ENCODE measurements at regions not wholly inside any gene's neighbourhood (a gene's known extent, or its start where the extent isn't known, plus 50 kb on each side); places are given as distances from the start of the nearest gene placed in this dataset.

- TF ChIP-seq, protein P1, sequence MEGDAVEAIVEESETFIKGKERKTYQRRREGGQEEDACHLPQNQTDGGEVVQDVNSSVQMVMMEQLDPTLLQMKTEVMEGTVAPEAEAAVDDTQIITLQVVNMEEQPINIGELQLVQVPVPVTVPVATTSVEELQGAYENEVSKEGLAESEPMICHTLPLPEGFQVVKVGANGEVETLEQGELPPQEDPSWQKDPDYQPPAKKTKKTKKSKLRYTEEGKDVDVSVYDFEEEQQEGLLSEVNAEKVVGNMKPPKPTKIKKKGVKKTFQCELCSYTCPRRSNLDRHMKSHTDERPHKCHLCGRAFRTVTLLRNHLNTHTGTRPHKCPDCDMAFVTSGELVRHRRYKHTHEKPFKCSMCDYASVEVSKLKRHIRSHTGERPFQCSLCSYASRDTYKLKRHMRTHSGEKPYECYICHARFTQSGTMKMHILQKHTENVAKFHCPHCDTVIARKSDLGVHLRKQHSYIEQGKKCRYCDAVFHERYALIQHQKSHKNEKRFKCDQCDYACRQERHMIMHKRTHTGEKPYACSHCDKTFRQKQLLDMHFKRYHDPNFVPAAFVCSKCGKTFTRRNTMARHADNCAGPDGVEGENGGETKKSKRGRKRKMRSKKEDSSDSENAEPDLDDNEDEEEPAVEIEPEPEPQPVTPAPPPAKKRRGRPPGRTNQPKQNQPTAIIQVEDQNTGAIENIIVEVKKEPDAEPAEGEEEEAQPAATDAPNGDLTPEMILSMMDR (IDR thresholded peaks at IDR 0.05): no peak
- H3K36me3 ChIP-seq (ENCODE audit: control insufficient read depth, insufficient read depth, low read length): no peaks in the 10 kb centered on the region
- Mint-ChIP-seq H3K4me3 (no peak overlapping the region), H3K36me3 (no peaks in the 10 kb centered on the region), H3K27ac (no peak overlapping the region), H3K9me3 (no peaks in the 10 kb centered on the region), H3K27me3 (ENCODE audit: low read depth in 2 of 2) (peaks cover 0 to 9% of the 10 kb centered on the region in 2 donors), H3K4me1 (no peaks in the 10 kb centered on the region)
- H3K9me3 ChIP-seq (ENCODE audit: control insufficient read depth, insufficient read depth, low read length): no peaks in the 10 kb centered on the region
- intact Hi-C loops (cut with micrococcal nuclease): no loop called here
- no peaks in the 10 kb centered on the region for H3K27me3 ChIP-seq (ENCODE audit: control insufficient read depth, insufficient read depth, low read length)
- H3K27ac ChIP-seq (ENCODE audit: low read length): no peak overlapping the region
- ATAC-seq (no peak), DNase-seq (no peak)
- 86% methylated on average over 3 of the region's 5 CpGs for WGBS (ENCODE audit: insufficient coverage)
- H3K4me3 ChIP-seq (ENCODE audit: low read length): no peak overlapping the region
- H3K4me1 ChIP-seq (ENCODE audit: control insufficient read depth, insufficient read depth, low read length): no peaks in the 10 kb centered on the region
Observed at GRCh38 chr4:10738826-10739489, 54.4 kb upstream of the CLNK start.

DNA sequence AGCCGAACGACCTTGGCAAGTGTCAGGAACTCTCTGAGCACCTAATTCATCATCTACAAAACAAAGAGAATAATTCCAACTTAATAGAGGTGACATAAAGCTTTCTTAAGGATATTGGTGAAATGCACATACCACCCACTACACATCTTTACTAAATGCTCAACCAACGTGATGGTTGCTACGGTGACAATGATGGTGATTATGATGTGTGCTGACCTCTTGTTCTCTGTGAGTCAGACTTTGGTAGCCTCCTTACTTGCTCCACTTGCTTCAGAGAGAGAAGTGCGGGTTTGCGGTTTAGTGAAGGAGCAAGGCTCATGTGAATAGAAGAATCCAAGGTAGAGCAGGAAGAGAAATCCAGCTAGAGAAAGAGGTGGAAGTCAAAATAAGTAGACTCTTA lies 52.8 kb upstream of the CLNK start:
- Histone ChIP-seq H3K9me3 (ENCODE audit: control insufficient read depth, insufficient read depth, low read length) (no peaks in the 10 kb centered on the region), H3K27ac (ENCODE audit: low read length) (no peak overlapping the region), H3K4me3 (ENCODE audit: low read length) (no peak overlapping the region), H3K27me3 (ENCODE audit: control insufficient read depth, insufficient read depth, low read length) (no peaks in the 10 kb centered on the region), H3K4me1 (ENCODE audit: control insufficient read depth, insufficient read depth, low read length) (peaks cover 4% of the 10 kb centered on the region), H3K36me3 (ENCODE audit: control insufficient read depth, insufficient read depth, low read length) (no peaks in the 10 kb centered on the region)
- WGBS (ENCODE audit: insufficient coverage): 93% methylated on average over 6 of the region's 6 CpGs
- intact Hi-C loops (cut with micrococcal nuclease): no loop called here
- Mint-ChIP-seq H3K4me3 (no peak overlapping the region), H3K36me3 (no peaks in the 10 kb centered on the region), H3K27me3 (ENCODE audit: low read depth in 2 of 2) (peaks cover 0 to 9% of the 10 kb centered on the region in 2 donors), H3K27ac (no peak overlapping the region), H3K4me1 (peaks cover 13 to 15% of the 10 kb centered on the region in 2 donors), H3K9me3 (no peaks in the 10 kb centered on the region)
- ATAC-seq (no peak), DNase-seq (no peak)
- TF ChIP-seq, protein P1 (IDR thresholded peaks at IDR 0.05): no peak

GRCh38 chr4:10736895-10737294 lies 52.3 kb upstream of the CLNK start:
- peaks cover 4% of the 10 kb centered on the region for H3K4me1 ChIP-seq (ENCODE audit: control insufficient read depth, insufficient read depth, low read length)
- H3K27me3 ChIP-seq (ENCODE audit: control insufficient read depth, insufficient read depth, low read length): no peaks in the 10 kb centered on the region
- no peaks in the 10 kb centered on the region for H3K9me3 ChIP-seq (ENCODE audit: control insufficient read depth, insufficient read depth, low read length)
- H3K36me3 Mint-ChIP-seq: no peaks in the 10 kb centered on the region
- no peaks in the 10 kb centered on the region for H3K9me3 Mint-ChIP-seq
- H3K4me1 Mint-ChIP-seq: peaks cover 18 to 19% of the 10 kb centered on the region in 2 donors
- TF ChIP-seq, protein P1 (IDR thresholded peaks at IDR 0.05): no peak
- DNase-seq (no peak), ATAC-seq (no peak)
- no peak overlapping the region for H3K4me3 Mint-ChIP-seq
- H3K36me3 ChIP-seq (ENCODE audit: control insufficient read depth, insufficient read depth, low read length): no peaks in the 10 kb centered on the region
- intact Hi-C loops (cut with micrococcal nuclease): no loop called here
- H3K27me3 Mint-ChIP-seq (ENCODE audit: low read depth in 2 of 2): peaks cover 0 to 9% of the 10 kb centered on the region in 2 donors
- H3K4me3 ChIP-seq (ENCODE audit: low read length): no peak overlapping the region
- H3K27ac Mint-ChIP-seq: no peak overlapping the region
- 90% methylated on average over 2 of the region's 2 CpGs for WGBS (ENCODE audit: insufficient coverage)
- H3K27ac ChIP-seq (ENCODE audit: low read length): no peak overlapping the region

DNA sequence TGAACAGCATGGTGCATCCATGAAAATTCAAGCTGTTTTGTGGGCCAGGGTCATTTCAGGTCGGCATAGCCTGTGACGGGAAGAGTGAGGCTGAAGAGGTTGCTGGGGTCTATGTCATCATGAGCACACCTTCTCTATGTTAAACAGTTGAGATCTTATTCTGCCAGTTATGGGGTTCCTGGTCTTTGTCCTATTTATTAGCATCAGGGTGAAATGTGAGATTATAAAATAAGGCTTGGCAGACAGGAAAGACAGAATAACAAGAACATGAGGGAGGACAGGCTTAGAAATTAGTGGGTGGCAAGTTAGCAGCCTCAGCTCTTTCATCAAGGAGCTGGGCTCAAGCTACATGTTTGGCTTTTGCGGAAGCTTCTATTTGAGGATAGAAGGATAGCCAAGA lies 51.7 kb upstream of the CLNK start:
- Histone ChIP-seq H3K27me3 (ENCODE audit: control insufficient read depth, insufficient read depth, low read length) (no peaks in the 10 kb centered on the region), H3K36me3 (ENCODE audit: control insufficient read depth, insufficient read depth, low read length) (no peaks in the 10 kb centered on the region), H3K9me3 (ENCODE audit: control insufficient read depth, insufficient read depth, low read length) (no peaks in the 10 kb centered on the region), H3K4me3 (ENCODE audit: low read length) (no peak overlapping the region), H3K27ac (ENCODE audit: low read length) (no peak overlapping the region), H3K4me1 (ENCODE audit: control insufficient read depth, insufficient read depth, low read length) (peaks cover 4% of the 10 kb centered on the region)
- Mint-ChIP-seq H3K4me1 (peaks cover 23 to 26% of the 10 kb centered on the region in 2 donors), H3K4me3 (no peak overlapping the region), H3K36me3 (no peaks in the 10 kb centered on the region), H3K27ac (no peak overlapping the region), H3K27me3 (ENCODE audit: low read depth in 2 of 2) (peaks cover 0 to 10% of the 10 kb centered on the region in 2 donors), H3K9me3 (no peaks in the 10 kb centered on the region)
- DNase-seq (no peak), ATAC-seq (no peak)
- intact Hi-C loops (cut with micrococcal nuclease): no loop called here
- TF ChIP-seq, protein P1 (IDR thresholded peaks at IDR 0.05): no peak
- 100% methylated on average over 3 of the region's 3 CpGs for WGBS (ENCODE audit: insufficient coverage)
